HepG2 (cell line): ENCODE measurements at regions not wholly inside any gene's neighbourhood (a gene's known extent, or its start where the extent isn't known, plus 50 kb on each side); places are given as distances from the start of the nearest gene placed in this dataset.

Experiments used
- ATAC-seq: fragments of 200-7000 bp; cut with Tn5 transposase; 3 replicates; pipeline ENCODE4 v1.9.1; 2020; ENCODE audit warnings: mild to moderate bottlenecking, moderate library complexity
- BruUV-seq: library from RNA; stranded (reverse); fragments of 400-500 nt; replicated peaks from 2 replicates; lab custom pipeline; 2021; lab: Mats Ljungman, UMichigan
- CTCF ChIA-PET: fragments of 300-600 bp; formaldehyde crosslinking; extraction: SDS; loops from one replicate; lab custom pipeline; 2021; ENCODE audit warnings: low total read pairs, inconsistent platforms, low intra/inter-chr PET ratio; lab: Yijun Ruan, JAX
- POLR2A ChIA-PET: fragments of 350-600 bp; sonication (Branson Sonifier 250); formaldehyde crosslinking; loops from one replicate; lab custom pipeline; 2020; ENCODE audit warnings: antibody characterized with exemption, inconsistent platforms; lab: Yijun Ruan, JAX
- DNase-seq: peaks from one replicate; pipeline ENCODE4 v3.0.0-alpha.2; 2015; ENCODE audit warnings: low spot score
- FAIRE-seq: peaks from 3 replicates; lab custom pipeline; 2011; peaks lifted over from hg19 to GRCh38; lab: Jason Lieb, UNC
- H2AFZ ChIP-seq: one replicate; pipeline ENCODE4 v1.6.1; 2011; ENCODE audit warnings: low read length, inconsistent platforms
- H3K27ac ChIP-seq: fragments of 300-600 bp; 3 replicates; pipeline ENCODE4 v1.8.0; 2011; ENCODE audit warnings: mixed run types, mild to moderate bottlenecking, mixed read lengths, low read length, inconsistent platforms; ENCODE audit not compliant: insufficient read depth; ENCODE audit errors: extremely low read length
- H3K27me3 ChIP-seq, 2 experiments: fragments of 200-600 bp in 1 of 2; 2 replicates in 1 of 2; 3 replicates in 1 of 2; pipeline versions ENCODE4 v1.6.0 to v1.8.0; 2011; ENCODE audit warnings: low read length in 2 of 2, mild to moderate bottlenecking in 2 of 2, moderate library complexity in 2 of 2, inconsistent platforms in 1 of 2; ENCODE audit not compliant: insufficient read depth in 2 of 2, control insufficient read depth in 1 of 2
- H3K36me3 ChIP-seq, 2 experiments: fragments of 200-600 bp in 1 of 2; replicated peaks in 1 of 2; 2 replicates in 1 of 2; 3 replicates in 1 of 2; pipeline versions ENCODE4 v1.5.1 to v1.8.0; 2011; ENCODE audit warnings: low read length in 2 of 2, inconsistent platforms in 1 of 2; ENCODE audit not compliant: insufficient read depth in 2 of 2, control insufficient read depth in 1 of 2
- H3K4me1 ChIP-seq: 2 replicates; pipeline ENCODE4 v1.5.1; 2012; ENCODE audit warnings: low read length, inconsistent platforms; ENCODE audit not compliant: insufficient read depth
- H3K4me2 ChIP-seq: 2 replicates; pipeline ENCODE4 v1.6.0; 2011; ENCODE audit warnings: low read depth, low read length, inconsistent platforms
- H3K4me3 ChIP-seq, 3 experiments: fragments of 200-600 bp in 1 of 3; sonication (generic), shearing (Covaris generic) in 1 of 3; replicated peaks in 1 of 3; 2 replicates each; pipeline ENCODE4 v1.5.1; 2011 to 2016; ENCODE audit warnings: low read length in 3 of 3, inconsistent platforms in 2 of 3, low read depth in 2 of 3, mild to moderate bottlenecking in 2 of 3, control low read depth in 1 of 3, mixed read lengths in 1 of 3; ENCODE audit not compliant: insufficient read depth in 1 of 3
- H3K79me2 ChIP-seq: one replicate; pipeline ENCODE4 v1.6.1; 2011; ENCODE audit warnings: low read length, inconsistent platforms; ENCODE audit not compliant: insufficient read depth
- H3K9ac ChIP-seq: 2 replicates; pipeline ENCODE4 v1.6.0; 2011; ENCODE audit warnings: mild to moderate bottlenecking, low read depth, low read length, inconsistent platforms; ENCODE audit not compliant: insufficient read depth
- H3K9me3 ChIP-seq: 2 replicates; pipeline ENCODE4 v1.5.1; 2012; ENCODE audit warnings: mild to moderate bottlenecking, low read length
- H4K20me1 ChIP-seq: 2 replicates; pipeline ENCODE4 v1.6.0; 2011; ENCODE audit warnings: inconsistent platforms, mild to moderate bottlenecking, low read length, moderate library complexity; ENCODE audit not compliant: insufficient read depth
- NCOA5 ChIP-seq: sonication (generic); formaldehyde crosslinking; IDR thresholded peaks from 2 replicates; pipeline ENCODE4 v1.4.0; 2020; ENCODE audit warnings: missing genetic modification reagents
- SALL1 ChIP-seq: sonication (generic); formaldehyde crosslinking; IDR thresholded peaks from 2 replicates; pipeline ENCODE4 v1.8.0; 2022; ENCODE audit warnings: mild to moderate bottlenecking, missing genetic modification reagents
- TBP ChIP-seq: sonication (generic); formaldehyde crosslinking; IDR thresholded peaks from 2 replicates; pipeline ENCODE4 v1.5.0; 2020; ENCODE audit warnings: missing genetic modification reagents
- TP53 ChIP-seq: sonication (generic); formaldehyde crosslinking; conservative IDR thresholded peaks from 2 replicates; pipeline ENCODE4 v1.4.0; 2020; ENCODE audit warnings: missing genetic modification reagents
- ZNF232 ChIP-seq: sonication (generic); formaldehyde crosslinking; IDR thresholded peaks from 2 replicates; pipeline ENCODE4 v1.4.0; 2020; ENCODE audit warnings: missing genetic modification reagents, borderline replicate concordance
- ZNF253 ChIP-seq: sonication (generic); formaldehyde crosslinking; IDR thresholded peaks from 2 replicates; pipeline ENCODE4 v1.8.0; 2022; ENCODE audit warnings: mild to moderate bottlenecking, missing genetic modification reagents, borderline replicate concordance
- ZNF792 ChIP-seq: IDR thresholded peaks from 2 replicates; pipeline ENCODE4 v1.6.1; 2016
- ZSCAN29 ChIP-seq: sonication (generic); formaldehyde crosslinking; conservative IDR thresholded peaks from 2 replicates; pipeline ENCODE4 v1.4.0; 2020; ENCODE audit warnings: mild to moderate bottlenecking, missing genetic modification reagents
- WGBS: methylation state at CpG from one replicate; pipeline ENCODE4 v1.1.6; 2017; ENCODE audit warnings: low lambda C conversion rate; 5-methylcytosine and 5-hydroxymethylcytosine counted together
- in situ Hi-C: cut with HindIII; loops from 2 replicates; pipeline ENCODE4 v1.10.0; 2017; ENCODE audit warnings: low pct_unique_long_range_greater_than_20kb; ENCODE audit not compliant: extremely low pct_ligation_motif_present
- intact Hi-C: fragments of 100-400 bp; cut with micrococcal nuclease; formaldehyde crosslinking; loops from one replicate; pipeline ENCODE4 v1.10.0; 2022; ENCODE audit not compliant: unreplicated experiment
- TF ChIP-seq, protein P1 (sequence below): IDR thresholded peaks from 2 replicates; pipeline ENCODE4 v1.6.1; 2018; ENCODE audit warnings: missing genetic modification reagents
- TF ChIP-seq, protein P2 (sequence below): sonication (generic); formaldehyde crosslinking; IDR thresholded peaks from 2 replicates; pipeline ENCODE4 v1.8.0; 2022; ENCODE audit warnings: low read depth, missing genetic modification reagents

DNA sequence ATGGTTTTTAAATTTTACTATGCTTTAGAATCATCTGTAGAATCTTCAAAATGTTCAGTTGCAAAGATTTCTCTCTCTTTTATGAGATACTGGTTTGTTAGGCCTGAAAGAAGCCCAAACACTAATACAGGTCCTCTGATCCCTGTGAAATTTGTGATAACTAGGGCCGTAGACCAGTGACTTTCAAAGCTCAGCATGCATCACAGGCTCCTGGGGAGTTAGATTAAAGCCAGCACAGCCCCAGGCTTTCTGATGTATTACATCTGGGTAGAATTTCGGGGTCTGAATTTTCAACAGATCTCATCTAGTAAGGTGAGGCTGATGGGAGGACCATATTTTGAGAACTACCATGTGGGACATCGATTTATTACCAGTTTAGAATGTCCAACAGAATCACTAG, 194.1 kb upstream of the PTPRD start:
- Histone ChIP-seq H3K27ac (no peak overlapping the region), H3K4me3 (no peak overlapping the region), H3K27me3 (no peaks in the 10 kb centered on the region), H4K20me1 (no peaks in the 10 kb centered on the region), H3K9me3 (peaks cover 76% of the 10 kb centered on the region), H3K4me2 (no peak overlapping the region), H3K36me3 (no peaks in the 10 kb centered on the region), H3K9ac (no peak overlapping the region), H3K4me1 (no peaks in the 10 kb centered on the region), H2AFZ (no peak overlapping the region), H3K79me2 (no peaks in the 10 kb centered on the region)
- TF ChIP-seq, protein P1, sequence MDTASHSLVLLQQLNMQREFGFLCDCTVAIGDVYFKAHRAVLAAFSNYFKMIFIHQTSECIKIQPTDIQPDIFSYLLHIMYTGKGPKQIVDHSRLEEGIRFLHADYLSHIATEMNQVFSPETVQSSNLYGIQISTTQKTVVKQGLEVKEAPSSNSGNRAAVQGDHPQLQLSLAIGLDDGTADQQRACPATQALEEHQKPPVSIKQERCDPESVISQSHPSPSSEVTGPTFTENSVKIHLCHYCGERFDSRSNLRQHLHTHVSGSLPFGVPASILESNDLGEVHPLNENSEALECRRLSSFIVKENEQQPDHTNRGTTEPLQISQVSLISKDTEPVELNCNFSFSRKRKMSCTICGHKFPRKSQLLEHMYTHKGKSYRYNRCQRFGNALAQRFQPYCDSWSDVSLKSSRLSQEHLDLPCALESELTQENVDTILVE (CRISPR knock-in tag), result no peak
- TF ChIP-seq SALL1 (CRISPR knock-in tag) (no peak), ZNF232 (CRISPR knock-in tag) (no peak), NCOA5 (CRISPR knock-in tag) (no peak), TP53 (CRISPR knock-in tag) (no peak), ZNF792 (CRISPR knock-in tag) (no peak), ZSCAN29 (no peak), TBP (CRISPR knock-in tag) (no peak), ZNF253 (CRISPR knock-in tag) (no peak)
- TF ChIP-seq, protein P2, sequence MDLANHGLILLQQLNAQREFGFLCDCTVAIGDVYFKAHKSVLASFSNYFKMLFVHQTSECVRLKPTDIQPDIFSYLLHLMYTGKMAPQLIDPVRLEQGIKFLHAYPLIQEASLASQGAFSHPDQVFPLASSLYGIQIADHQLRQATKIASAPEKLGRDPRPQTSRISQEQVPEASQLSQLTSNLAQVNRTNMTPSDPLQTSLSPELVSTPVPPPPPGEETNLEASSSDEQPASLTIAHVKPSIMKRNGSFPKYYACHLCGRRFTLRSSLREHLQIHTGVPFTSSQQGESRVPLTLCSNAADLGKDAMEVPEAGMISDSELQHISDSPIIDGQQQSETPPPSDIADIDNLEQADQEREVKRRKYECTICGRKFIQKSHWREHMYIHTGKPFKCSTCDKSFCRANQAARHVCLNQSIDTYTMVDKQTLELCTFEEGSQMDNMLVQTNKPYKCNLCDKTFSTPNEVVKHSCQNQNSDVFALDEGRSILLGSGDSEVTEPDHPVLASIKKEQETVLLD, result no peak
- DNase-seq, result no peak
- POLR2A ChIA-PET, result no interaction called here
- CTCF ChIA-PET, result no interaction called here
- no peak for ATAC-seq
- BruUV-seq, result no TSS peak
- intact Hi-C loops (no loop called here), in situ Hi-C loops (no loop called here)
- whole genome bisulfite sequencing, result 0% methylated on average over 2 of the region's 3 CpGs
- no peak for FAIRE-seq
